H1 (cell line): ENCODE measurements at regions not wholly inside any gene's neighbourhood (a gene's known extent, or its start where the extent isn't known, plus 50 kb on each side); places are given as distances from the start of the nearest gene placed in this dataset.

ENCODE experiments used
- ASH2L ChIP-seq: fragments of 200-600, 300-600 bp; sonication (generic); IDR thresholded peaks from one replicate; pipeline ENCODE4 v1.7.1; 2017; ENCODE audit warnings: low read length
- CTBP2 ChIP-seq: IDR thresholded peaks from 2 replicates; pipeline ENCODE4 v1.7.0; 2011; ENCODE audit warnings: borderline replicate concordance, mild to moderate bottlenecking, moderate library complexity, mixed read lengths, low read length; ENCODE audit not compliant: insufficient read depth, insufficient read length
- NANOG ChIP-seq: IDR thresholded peaks from 2 replicates; pipeline ENCODE4 v1.6.1; 2011; ENCODE audit warnings: low read length, low read depth, mild to moderate bottlenecking, inconsistent platforms; ENCODE audit not compliant: insufficient read depth, poor library complexity, severe bottlenecking
- PHF8 ChIP-seq: fragments of 200-600 bp; sonication (generic); conservative IDR thresholded peaks from 2 replicates; pipeline ENCODE4 v1.7.1; 2012; ENCODE audit warnings: low read depth, mild to moderate bottlenecking, inconsistent platforms, low read length, moderate library complexity
- POLR2A ChIP-seq, 2 experiments: IDR thresholded peaks; 1 replicate in 1 of 2; 2 replicates in 1 of 2; pipeline ENCODE4 v1.6.1; 2011; ENCODE audit warnings: low read depth in 2 of 2, low read length in 2 of 2, mild to moderate bottlenecking in 2 of 2; ENCODE audit errors: control extremely low read depth in 1 of 2
- POU5F1 ChIP-seq: IDR thresholded peaks from 2 replicates; pipeline ENCODE4 v1.6.1; 2011; ENCODE audit warnings: low read depth, mild to moderate bottlenecking, low read length, moderate library complexity
- RFX5 ChIP-seq: IDR thresholded peaks from 2 replicates; pipeline ENCODE4 v1.6.1; 2011; ENCODE audit warnings: low read depth, low read length, improper control_type of control experiment, borderline replicate concordance
- SP4 ChIP-seq: IDR thresholded peaks from 2 replicates; pipeline ENCODE4 v1.6.1; 2012; ENCODE audit warnings: low read length, inconsistent platforms
- YY1 ChIP-seq: IDR thresholded peaks from 2 replicates; pipeline ENCODE4 v1.6.1; 2011; ENCODE audit warnings: low read depth, mild to moderate bottlenecking, low read length
- TF ChIP-seq, protein P1 (sequence below): fragments of 300-600 bp; sonication (generic); IDR thresholded peaks from 2 replicates; pipeline ENCODE4 v1.7.1; 2012; ENCODE audit warnings: low read length, moderate library complexity, mild to moderate bottlenecking, inconsistent platforms; ENCODE audit not compliant: insufficient replicate concordance
- TF ChIP-seq, protein P2 (sequence below): IDR thresholded peaks from 2 replicates; pipeline ENCODE4 v1.6.1; 2011; ENCODE audit warnings: low read length, improper control_type of control experiment
- TF ChIP-seq, protein P3 (sequence below): IDR thresholded peaks from 2 replicates; pipeline ENCODE4 v1.6.1; 2012; ENCODE audit warnings: inconsistent platforms

DNA sequence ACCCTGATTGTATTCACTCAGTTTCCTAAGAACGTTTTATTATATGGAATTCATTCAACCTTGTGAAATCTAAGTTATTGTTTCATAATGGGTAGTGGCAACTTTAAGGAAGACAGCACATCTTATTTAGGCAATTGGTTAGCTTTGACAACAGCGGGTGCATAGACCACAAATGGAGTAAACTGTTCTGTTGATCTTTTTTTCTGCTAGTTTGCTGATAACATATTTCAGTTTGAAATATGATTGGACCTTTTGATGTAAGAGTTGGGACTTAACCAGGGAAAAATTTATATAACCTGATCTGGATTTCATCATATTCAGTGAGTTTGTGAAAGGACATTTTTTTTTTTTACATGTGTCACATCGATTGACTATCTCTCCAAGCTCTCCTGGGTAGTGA lies 151.7 kb downstream of the HLX start (continued):
- TF ChIP-seq, protein P1, sequence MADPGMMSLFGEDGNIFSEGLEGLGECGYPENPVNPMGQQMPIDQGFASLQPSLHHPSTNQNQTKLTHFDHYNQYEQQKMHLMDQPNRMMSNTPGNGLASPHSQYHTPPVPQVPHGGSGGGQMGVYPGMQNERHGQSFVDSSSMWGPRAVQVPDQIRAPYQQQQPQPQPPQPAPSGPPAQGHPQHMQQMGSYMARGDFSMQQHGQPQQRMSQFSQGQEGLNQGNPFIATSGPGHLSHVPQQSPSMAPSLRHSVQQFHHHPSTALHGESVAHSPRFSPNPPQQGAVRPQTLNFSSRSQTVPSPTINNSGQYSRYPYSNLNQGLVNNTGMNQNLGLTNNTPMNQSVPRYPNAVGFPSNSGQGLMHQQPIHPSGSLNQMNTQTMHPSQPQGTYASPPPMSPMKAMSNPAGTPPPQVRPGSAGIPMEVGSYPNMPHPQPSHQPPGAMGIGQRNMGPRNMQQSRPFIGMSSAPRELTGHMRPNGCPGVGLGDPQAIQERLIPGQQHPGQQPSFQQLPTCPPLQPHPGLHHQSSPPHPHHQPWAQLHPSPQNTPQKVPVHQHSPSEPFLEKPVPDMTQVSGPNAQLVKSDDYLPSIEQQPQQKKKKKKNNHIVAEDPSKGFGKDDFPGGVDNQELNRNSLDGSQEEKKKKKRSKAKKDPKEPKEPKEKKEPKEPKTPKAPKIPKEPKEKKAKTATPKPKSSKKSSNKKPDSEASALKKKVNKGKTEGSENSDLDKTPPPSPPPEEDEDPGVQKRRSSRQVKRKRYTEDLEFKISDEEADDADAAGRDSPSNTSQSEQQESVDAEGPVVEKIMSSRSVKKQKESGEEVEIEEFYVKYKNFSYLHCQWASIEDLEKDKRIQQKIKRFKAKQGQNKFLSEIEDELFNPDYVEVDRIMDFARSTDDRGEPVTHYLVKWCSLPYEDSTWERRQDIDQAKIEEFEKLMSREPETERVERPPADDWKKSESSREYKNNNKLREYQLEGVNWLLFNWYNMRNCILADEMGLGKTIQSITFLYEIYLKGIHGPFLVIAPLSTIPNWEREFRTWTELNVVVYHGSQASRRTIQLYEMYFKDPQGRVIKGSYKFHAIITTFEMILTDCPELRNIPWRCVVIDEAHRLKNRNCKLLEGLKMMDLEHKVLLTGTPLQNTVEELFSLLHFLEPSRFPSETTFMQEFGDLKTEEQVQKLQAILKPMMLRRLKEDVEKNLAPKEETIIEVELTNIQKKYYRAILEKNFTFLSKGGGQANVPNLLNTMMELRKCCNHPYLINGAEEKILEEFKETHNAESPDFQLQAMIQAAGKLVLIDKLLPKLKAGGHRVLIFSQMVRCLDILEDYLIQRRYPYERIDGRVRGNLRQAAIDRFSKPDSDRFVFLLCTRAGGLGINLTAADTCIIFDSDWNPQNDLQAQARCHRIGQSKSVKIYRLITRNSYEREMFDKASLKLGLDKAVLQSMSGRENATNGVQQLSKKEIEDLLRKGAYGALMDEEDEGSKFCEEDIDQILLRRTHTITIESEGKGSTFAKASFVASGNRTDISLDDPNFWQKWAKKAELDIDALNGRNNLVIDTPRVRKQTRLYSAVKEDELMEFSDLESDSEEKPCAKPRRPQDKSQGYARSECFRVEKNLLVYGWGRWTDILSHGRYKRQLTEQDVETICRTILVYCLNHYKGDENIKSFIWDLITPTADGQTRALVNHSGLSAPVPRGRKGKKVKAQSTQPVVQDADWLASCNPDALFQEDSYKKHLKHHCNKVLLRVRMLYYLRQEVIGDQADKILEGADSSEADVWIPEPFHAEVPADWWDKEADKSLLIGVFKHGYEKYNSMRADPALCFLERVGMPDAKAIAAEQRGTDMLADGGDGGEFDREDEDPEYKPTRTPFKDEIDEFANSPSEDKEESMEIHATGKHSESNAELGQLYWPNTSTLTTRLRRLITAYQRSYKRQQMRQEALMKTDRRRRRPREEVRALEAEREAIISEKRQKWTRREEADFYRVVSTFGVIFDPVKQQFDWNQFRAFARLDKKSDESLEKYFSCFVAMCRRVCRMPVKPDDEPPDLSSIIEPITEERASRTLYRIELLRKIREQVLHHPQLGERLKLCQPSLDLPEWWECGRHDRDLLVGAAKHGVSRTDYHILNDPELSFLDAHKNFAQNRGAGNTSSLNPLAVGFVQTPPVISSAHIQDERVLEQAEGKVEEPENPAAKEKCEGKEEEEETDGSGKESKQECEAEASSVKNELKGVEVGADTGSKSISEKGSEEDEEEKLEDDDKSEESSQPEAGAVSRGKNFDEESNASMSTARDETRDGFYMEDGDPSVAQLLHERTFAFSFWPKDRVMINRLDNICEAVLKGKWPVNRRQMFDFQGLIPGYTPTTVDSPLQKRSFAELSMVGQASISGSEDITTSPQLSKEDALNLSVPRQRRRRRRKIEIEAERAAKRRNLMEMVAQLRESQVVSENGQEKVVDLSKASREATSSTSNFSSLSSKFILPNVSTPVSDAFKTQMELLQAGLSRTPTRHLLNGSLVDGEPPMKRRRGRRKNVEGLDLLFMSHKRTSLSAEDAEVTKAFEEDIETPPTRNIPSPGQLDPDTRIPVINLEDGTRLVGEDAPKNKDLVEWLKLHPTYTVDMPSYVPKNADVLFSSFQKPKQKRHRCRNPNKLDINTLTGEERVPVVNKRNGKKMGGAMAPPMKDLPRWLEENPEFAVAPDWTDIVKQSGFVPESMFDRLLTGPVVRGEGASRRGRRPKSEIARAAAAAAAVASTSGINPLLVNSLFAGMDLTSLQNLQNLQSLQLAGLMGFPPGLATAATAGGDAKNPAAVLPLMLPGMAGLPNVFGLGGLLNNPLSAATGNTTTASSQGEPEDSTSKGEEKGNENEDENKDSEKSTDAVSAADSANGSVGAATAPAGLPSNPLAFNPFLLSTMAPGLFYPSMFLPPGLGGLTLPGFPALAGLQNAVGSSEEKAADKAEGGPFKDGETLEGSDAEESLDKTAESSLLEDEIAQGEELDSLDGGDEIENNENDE, result no peak
- TF ChIP-seq, protein P2, sequence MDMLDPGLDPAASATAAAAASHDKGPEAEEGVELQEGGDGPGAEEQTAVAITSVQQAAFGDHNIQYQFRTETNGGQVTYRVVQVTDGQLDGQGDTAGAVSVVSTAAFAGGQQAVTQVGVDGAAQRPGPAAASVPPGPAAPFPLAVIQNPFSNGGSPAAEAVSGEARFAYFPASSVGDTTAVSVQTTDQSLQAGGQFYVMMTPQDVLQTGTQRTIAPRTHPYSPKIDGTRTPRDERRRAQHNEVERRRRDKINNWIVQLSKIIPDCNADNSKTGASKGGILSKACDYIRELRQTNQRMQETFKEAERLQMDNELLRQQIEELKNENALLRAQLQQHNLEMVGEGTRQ, result no peak
- TF ChIP-seq POU5F1, result no peak
- TF ChIP-seq CTBP2, result no peak
- TF ChIP-seq SP4, result no peak
- no peak for TF ChIP-seq ASH2L
- no peak for TF ChIP-seq NANOG
- TF ChIP-seq, protein P3, sequence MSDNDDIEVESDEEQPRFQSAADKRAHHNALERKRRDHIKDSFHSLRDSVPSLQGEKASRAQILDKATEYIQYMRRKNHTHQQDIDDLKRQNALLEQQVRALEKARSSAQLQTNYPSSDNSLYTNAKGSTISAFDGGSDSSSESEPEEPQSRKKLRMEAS, result no peak
- no peak for TF ChIP-seq PHF8
- no peak for TF ChIP-seq POLR2A (IDR thresholded peaks at IDR 0.05; ENCODE audit: control extremely low read depth in 1 of 2, low read depth in 2 of 2, low read length in 2 of 2)
- TF ChIP-seq RFX5, result no peak
- no peak for TF ChIP-seq YY1
